Kidney (tissue), 13 donors: ENCODE measurements at regions not wholly inside any gene's neighbourhood (a gene's known extent, or its start where the extent isn't known, plus 50 kb on each side); places are given as distances from the start of the nearest gene placed in this dataset.

Source experiments
- DNase-seq, 5 donors: peaks; one replicate each; pipeline ENCODE4 v3.0.0-alpha.2; 2013 to 2020
- FAIRE-seq: peaks from 2 replicates; lab custom pipeline; 2012; peaks lifted over from hg19 to GRCh38; lab: Jason Lieb, UNC
- H3K27ac ChIP-seq, 2 donors: one replicate each; pipeline ENCODE4 v1.7.0; 2013; ENCODE audit warnings: low read depth in 2 of 2, low read length in 2 of 2, inconsistent platforms in 1 of 2
- H3K27me3 ChIP-seq: one replicate; pipeline ENCODE4 v1.7.1; 2013; ENCODE audit warnings: low read length, inconsistent platforms; ENCODE audit not compliant: control insufficient read depth, insufficient read depth
- H3K36me3 ChIP-seq, 3 donors: one replicate each; pipeline versions ENCODE4 v1.7.0 to v1.7.1; 2013; ENCODE audit warnings: low read length in 3 of 3, control low read depth in 1 of 3, inconsistent platforms in 1 of 3; ENCODE audit not compliant: insufficient read depth in 3 of 3, control insufficient read depth in 2 of 3
- H3K4me1 ChIP-seq, 3 donors: one replicate each; pipeline versions ENCODE4 v1.7.0 to v1.7.1; 2013; ENCODE audit warnings: low read length in 3 of 3, inconsistent platforms in 1 of 3, low read depth in 1 of 3; ENCODE audit not compliant: control insufficient read depth in 2 of 3, insufficient read depth in 2 of 3
- H3K4me3 ChIP-seq, 3 donors: one replicate each; pipeline versions ENCODE4 v1.7.0 to v1.8.1; 2013; ENCODE audit warnings: low read length in 3 of 3, control low read depth in 1 of 3, inconsistent platforms in 1 of 3
- H3K9ac ChIP-seq, 3 donors: one replicate each; pipeline versions ENCODE4 v1.7.0 to v1.7.1; 2013; ENCODE audit warnings: low read length in 3 of 3, control low read depth in 1 of 3, inconsistent platforms in 1 of 3
- H3K9me3 ChIP-seq, 3 donors: one replicate each; pipeline versions ENCODE4 v1.7.0 to v1.7.1; 2013; ENCODE audit warnings: low read length in 3 of 3, control low read depth in 1 of 3, inconsistent platforms in 1 of 3; ENCODE audit not compliant: control insufficient read depth in 2 of 3, insufficient read depth in 1 of 3
- intact Hi-C: fragments of 100-400 bp; cut with DNase I; formaldehyde crosslinking; loops from one replicate; pipeline ENCODE4 v1.11.1; 2022
- TF ChIP-seq, protein P1 (sequence below): IDR thresholded peaks from 3 replicates; pipeline ENCODE4 v1.5.1; 2012; ENCODE audit warnings: mild to moderate bottlenecking, moderate library complexity, borderline replicate concordance; ENCODE audit not compliant: insufficient read depth; ENCODE audit errors: extremely low read depth
- donor health status: control.
- donor health status: control.
- donor health status: control.
- donor health status: control.
- donor health status: control.
- donor health status: DM: yes; HTN: yes; CAD: no.
- donor health status: Normal renal cell carcinoma (clear cell type).

DNA sequence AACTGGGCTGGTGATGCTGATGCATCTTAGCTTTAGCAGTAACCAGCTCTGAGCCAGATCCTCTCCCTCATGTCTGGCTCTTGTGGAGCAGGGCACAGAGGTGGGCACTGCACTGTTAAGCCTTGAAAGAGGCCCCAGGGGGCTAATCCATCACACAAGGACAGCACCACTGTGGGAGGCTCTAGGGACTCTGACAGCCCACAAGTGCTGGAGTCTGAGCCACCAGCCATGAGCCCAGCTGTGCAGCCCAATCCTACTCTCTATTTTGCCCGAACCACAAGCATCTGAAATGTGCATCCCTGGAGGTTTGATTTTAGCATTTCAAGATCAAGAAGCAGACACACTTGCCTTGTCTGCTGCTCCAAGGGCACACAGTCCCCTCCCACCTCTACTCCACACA lies 407.1 kb upstream of the TRPC7 start:
- TF ChIP-seq, protein P1, sequence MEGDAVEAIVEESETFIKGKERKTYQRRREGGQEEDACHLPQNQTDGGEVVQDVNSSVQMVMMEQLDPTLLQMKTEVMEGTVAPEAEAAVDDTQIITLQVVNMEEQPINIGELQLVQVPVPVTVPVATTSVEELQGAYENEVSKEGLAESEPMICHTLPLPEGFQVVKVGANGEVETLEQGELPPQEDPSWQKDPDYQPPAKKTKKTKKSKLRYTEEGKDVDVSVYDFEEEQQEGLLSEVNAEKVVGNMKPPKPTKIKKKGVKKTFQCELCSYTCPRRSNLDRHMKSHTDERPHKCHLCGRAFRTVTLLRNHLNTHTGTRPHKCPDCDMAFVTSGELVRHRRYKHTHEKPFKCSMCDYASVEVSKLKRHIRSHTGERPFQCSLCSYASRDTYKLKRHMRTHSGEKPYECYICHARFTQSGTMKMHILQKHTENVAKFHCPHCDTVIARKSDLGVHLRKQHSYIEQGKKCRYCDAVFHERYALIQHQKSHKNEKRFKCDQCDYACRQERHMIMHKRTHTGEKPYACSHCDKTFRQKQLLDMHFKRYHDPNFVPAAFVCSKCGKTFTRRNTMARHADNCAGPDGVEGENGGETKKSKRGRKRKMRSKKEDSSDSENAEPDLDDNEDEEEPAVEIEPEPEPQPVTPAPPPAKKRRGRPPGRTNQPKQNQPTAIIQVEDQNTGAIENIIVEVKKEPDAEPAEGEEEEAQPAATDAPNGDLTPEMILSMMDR, result no peak
- no peak for FAIRE-seq
- H3K27me3 ChIP-seq, result no peaks in the 10 kb centered on the region
- no peak overlapping the region for H3K4me3 ChIP-seq
- no peak for DNase-seq
- peaks cover 0 to 3% (median 0%) of the 10 kb centered on the region in 3 donors for H3K4me1 ChIP-seq
- H3K9me3 ChIP-seq, result peaks cover 0 to 5% (median 0%) of the 10 kb centered on the region in 3 donors
- H3K27ac ChIP-seq, result no peak overlapping the region
- intact Hi-C loops, result no loop called here
- no peak overlapping the region for H3K9ac ChIP-seq
- no peaks in the 10 kb centered on the region for H3K36me3 ChIP-seq

DNA sequence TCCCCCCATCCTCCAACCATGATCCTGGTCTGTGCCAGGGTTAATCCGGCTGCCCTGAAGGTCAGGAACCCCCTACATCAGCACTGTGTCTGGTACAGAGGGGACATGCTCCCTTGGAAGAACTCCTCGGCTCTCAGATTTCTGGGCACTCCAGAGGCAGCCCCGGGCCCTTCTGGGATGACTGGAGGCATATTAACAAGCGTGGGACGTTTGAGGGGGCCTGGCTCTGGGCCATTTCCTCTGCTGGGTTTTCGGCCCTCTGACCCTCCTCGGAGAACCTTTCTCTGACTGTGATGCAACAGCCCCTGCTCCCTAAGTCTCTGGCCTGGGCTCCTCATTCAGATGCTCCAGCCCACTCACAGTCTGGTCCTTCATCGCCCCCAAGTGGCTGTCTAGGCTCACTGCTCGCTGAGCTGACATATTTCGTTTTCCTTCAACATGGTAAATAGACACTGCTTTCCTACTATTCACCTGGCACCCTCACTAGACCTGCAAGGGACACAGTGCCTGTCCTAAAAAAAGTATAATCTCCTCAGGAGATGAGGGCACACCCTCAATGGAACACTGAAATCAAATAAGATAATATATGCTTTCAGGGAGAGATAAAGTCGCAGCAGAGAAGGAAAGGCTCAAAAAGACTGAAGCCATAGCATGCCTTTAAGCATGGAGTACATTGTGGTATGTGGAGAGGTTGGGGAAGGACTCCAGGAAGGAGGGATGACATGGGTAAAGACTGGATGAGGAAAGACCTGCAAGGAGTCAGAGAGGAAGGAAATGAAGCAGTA lies 404.7 kb upstream of the TRPC7 start:
- H3K27ac ChIP-seq, result no peak overlapping the region

DNA sequence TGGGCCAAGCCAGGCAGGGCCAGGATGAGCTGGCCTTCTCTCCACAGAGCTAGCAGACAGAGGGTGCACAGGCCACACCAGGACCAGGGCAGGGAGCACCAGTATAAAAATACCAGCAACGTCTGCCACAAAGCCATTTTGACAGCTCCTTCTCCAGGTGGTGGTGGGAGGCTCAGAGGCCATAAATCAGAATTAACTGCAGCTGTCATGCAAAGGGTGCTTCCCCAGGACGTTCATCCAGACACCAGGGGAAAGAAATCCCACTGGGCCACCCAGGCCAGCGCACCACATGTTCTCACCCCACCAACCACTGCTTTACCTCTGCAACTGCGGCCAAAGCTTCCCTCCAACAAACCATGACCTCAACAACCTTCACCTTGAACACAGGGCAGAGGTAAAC lies 403.7 kb upstream of the TRPC7 start:
- H3K4me1 ChIP-seq, result peaks cover 0 to 3% (median 0%) of the 10 kb centered on the region in 3 donors
- TF ChIP-seq, protein P1, result no peak
- intact Hi-C loops, result loop anchor here (10.0 kb wide), 1 partner anchor 524 kb away; no protein-coding TSS in a partner anchor
- no peak overlapping the region for H3K27ac ChIP-seq
- H3K9ac ChIP-seq, result no peak overlapping the region
- no peak overlapping the region for H3K4me3 ChIP-seq
- H3K27me3 ChIP-seq, result no peaks in the 10 kb centered on the region
- DNase-seq (peak in 4 of 5 donors; percentile 37 to 50 (median 42)), FAIRE-seq (no peak)
- H3K36me3 ChIP-seq, result no peaks in the 10 kb centered on the region
- H3K9me3 ChIP-seq, result no peaks in the 10 kb centered on the region

More for the DNA sequence above, 404.7 kb upstream of the TRPC7 start:
- DNase-seq, result peak; percentile 80 to 89 (median 82)
- intact Hi-C loops, result loop anchor here (10.0 kb wide), 1 partner anchor 525 kb away; no protein-coding TSS in a partner anchor
- no peaks in the 10 kb centered on the region for H3K9me3 ChIP-seq
- no peaks in the 10 kb centered on the region for H3K36me3 ChIP-seq
- no peak overlapping the region for H3K9ac ChIP-seq
- H3K27me3 ChIP-seq, result no peaks in the 10 kb centered on the region
- no peak for FAIRE-seq
- H3K4me3 ChIP-seq, result no peak overlapping the region
- TF ChIP-seq, protein P1, result peak; percentile 88
- H3K4me1 ChIP-seq, result peaks cover 0 to 3% (median 0%) of the 10 kb centered on the region in 3 donors
